HEK293 (cell line): ENCODE measurements at regions not wholly inside any gene's neighbourhood (a gene's known extent, or its start where the extent isn't known, plus 50 kb on each side); places are given as distances from the start of the nearest gene placed in this dataset.

ENCODE experiments used
- CTCF ChIA-PET: fragments of 350-600 bp; formaldehyde crosslinking; extraction: SDS; loops from one replicate; lab custom pipeline; 2021; ENCODE audit warnings: antibody characterized with exemption; lab: Yijun Ruan, JAX
- POLR2A ChIA-PET: fragments of 300-600 bp; formaldehyde crosslinking; extraction: SDS; loops from one replicate; lab custom pipeline; 2020; ENCODE audit warnings: antibody characterized with exemption, inconsistent platforms; lab: Yijun Ruan, JAX
- H3K27ac ChIP-seq: fragments of 200-500 bp; sonication (Bioruptor generic); 2 replicates; pipeline ENCODE4 v1.5.1; 2014; ENCODE audit warnings: low read depth, low read length, control low read depth, inconsistent platforms; ENCODE audit errors: extremely low read depth
- H3K36me3 ChIP-seq, 2 experiments: fragments of 200-500 bp in 1 of 2; sonication (Bioruptor generic) in 1 of 2; 1 replicate in 1 of 2; 2 replicates in 1 of 2; pipeline ENCODE4 v1.5.1; 2014 to 2017; ENCODE audit warnings: inconsistent platforms in 2 of 2, low read length in 2 of 2; ENCODE audit not compliant: control insufficient read depth in 2 of 2, insufficient read depth in 1 of 2
- H3K4me1 ChIP-seq: fragments of 200-500 bp; sonication (Bioruptor generic); 2 replicates; pipeline ENCODE4 v1.5.1; 2014; ENCODE audit warnings: mild to moderate bottlenecking, low read length, inconsistent platforms; ENCODE audit not compliant: control insufficient read depth, insufficient read depth
- H3K4me3 ChIP-seq: 2 replicates; pipeline ENCODE4 v1.5.1; 2011; ENCODE audit warnings: low read depth, mild to moderate bottlenecking, control low read depth, low read length, moderate library complexity
- H3K9me3 ChIP-seq: fragments of 200-500 bp; sonication (Bioruptor generic); 2 replicates; pipeline ENCODE4 v1.5.1; 2014; ENCODE audit warnings: low read depth, low read length, inconsistent platforms; ENCODE audit not compliant: control insufficient read depth, insufficient read depth
- ATF2 ChIP-seq: fragments of 450-650 bp; formaldehyde crosslinking; IDR thresholded peaks from 2 replicates; pipeline ENCODE4 v1.5.1; 2016; ENCODE audit warnings: missing biosample characterization, missing genetic modification characterization, low read depth
- EGR2 ChIP-seq: fragments of 450-650 bp; formaldehyde crosslinking; IDR thresholded peaks from 2 replicates; pipeline ENCODE4 v1.5.1; 2016; ENCODE audit warnings: low read depth, missing biosample characterization, missing genetic modification characterization
- OVOL3 ChIP-seq: fragments of 450-650 bp; formaldehyde crosslinking; IDR thresholded peaks from 2 replicates; pipeline ENCODE4 v1.5.1; 2016; ENCODE audit warnings: missing biosample characterization, missing genetic modification characterization
- PRDM6 ChIP-seq: fragments of 450-650 bp; formaldehyde crosslinking; IDR thresholded peaks from 2 replicates; pipeline ENCODE4 v1.5.1; 2017; ENCODE audit warnings: missing biosample characterization, missing genetic modification characterization
- SETDB1 ChIP-seq: IDR thresholded peaks from one replicate; pipeline ENCODE4 v1.6.1; 2017; ENCODE audit warnings: mild to moderate bottlenecking, low read length, moderate library complexity, mixed read lengths; ENCODE audit not compliant: insufficient read length
- TSHZ1 ChIP-seq: fragments of 450-650 bp; formaldehyde crosslinking; IDR thresholded peaks from 2 replicates; pipeline ENCODE4 v1.5.1; 2016; ENCODE audit warnings: missing biosample characterization, missing genetic modification characterization, borderline replicate concordance
- ZNF140 ChIP-seq: fragments of 450-650 bp; formaldehyde crosslinking; IDR thresholded peaks from 2 replicates; pipeline ENCODE4 v1.5.1; 2016; ENCODE audit warnings: missing biosample characterization, missing genetic modification characterization
- ZNF148 ChIP-seq: fragments of 450-650 bp; formaldehyde crosslinking; IDR thresholded peaks from 2 replicates; pipeline ENCODE4 v1.5.0; 2017; ENCODE audit warnings: missing biosample characterization, missing genetic modification characterization, borderline replicate concordance
- ZNF157 ChIP-seq: fragments of 450-650 bp; formaldehyde crosslinking; IDR thresholded peaks from 2 replicates; pipeline ENCODE4 v1.5.1; 2016; ENCODE audit warnings: missing biosample characterization, missing genetic modification characterization
- ZNF174 ChIP-seq: fragments of 450-650 bp; formaldehyde crosslinking; IDR thresholded peaks from 2 replicates; pipeline ENCODE4 v1.5.0; 2017; ENCODE audit warnings: missing biosample characterization, mild to moderate bottlenecking, missing genetic modification characterization
- ZNF248 ChIP-seq: fragments of 450-650 bp; formaldehyde crosslinking; IDR thresholded peaks from 2 replicates; pipeline ENCODE4 v1.5.1; 2017; ENCODE audit warnings: missing biosample characterization, missing genetic modification characterization
- ZNF274 ChIP-seq, 2 experiments: fragments of 200-500 bp in 1 of 2; fragments of 450-650 bp in 1 of 2; sonication (Bioruptor generic) in 1 of 2; formaldehyde crosslinking in 1 of 2; IDR thresholded peaks; 2 replicates each; pipeline versions ENCODE4 v1.5.1 to v1.6.1; 2014 to 2016; ENCODE audit warnings: borderline replicate concordance in 1 of 2, inconsistent platforms in 1 of 2, low read length in 1 of 2, missing biosample characterization in 1 of 2, missing genetic modification characterization in 1 of 2
- ZNF311 ChIP-seq: fragments of 450-650 bp; formaldehyde crosslinking; IDR thresholded peaks from 2 replicates; pipeline ENCODE4 v1.5.1; 2017; ENCODE audit warnings: missing biosample characterization, missing genetic modification characterization, borderline replicate concordance
- ZNF362 ChIP-seq: fragments of 450-650 bp; formaldehyde crosslinking; IDR thresholded peaks from 2 replicates; pipeline ENCODE4 v1.5.1; 2016; ENCODE audit warnings: missing biosample characterization, missing genetic modification characterization
- ZNF391 ChIP-seq: fragments of 450-650 bp; formaldehyde crosslinking; IDR thresholded peaks from 2 replicates; pipeline ENCODE4 v1.5.1; 2016; ENCODE audit warnings: low read depth, missing biosample characterization, missing genetic modification characterization, borderline replicate concordance
- ZNF600 ChIP-seq: fragments of 450-650 bp; formaldehyde crosslinking; IDR thresholded peaks from 2 replicates; pipeline ENCODE4 v1.5.1; 2016; ENCODE audit warnings: missing biosample characterization, missing genetic modification characterization
- ZNF707 ChIP-seq: fragments of 450-650 bp; formaldehyde crosslinking; IDR thresholded peaks from 2 replicates; pipeline ENCODE4 v1.5.1; 2016; ENCODE audit warnings: missing biosample characterization, missing genetic modification characterization
- ZNF791 ChIP-seq: fragments of 450-650 bp; formaldehyde crosslinking; IDR thresholded peaks from 2 replicates; pipeline ENCODE4 v1.5.1; 2016; ENCODE audit warnings: missing biosample characterization, missing genetic modification characterization
- ZSCAN5A ChIP-seq: fragments of 450-650 bp; formaldehyde crosslinking; IDR thresholded peaks from 2 replicates; pipeline ENCODE4 v1.5.1; 2016; ENCODE audit warnings: missing biosample characterization, missing genetic modification characterization

- no peak for TF ChIP-seq PRDM6
- no peak for TF ChIP-seq ZNF600 (tag by site-specific recombination)
- no peak for TF ChIP-seq ZNF274 (IDR thresholded peaks at IDR 0.05; ENCODE audit: low read length)
- TF ChIP-seq ZNF274 (tag by site-specific recombination; IDR thresholded peaks at IDR 0.05; ENCODE audit: borderline replicate concordance): no peak
- TF ChIP-seq ATF2 (tag by site-specific recombination): no peak
- no peak for TF ChIP-seq ZNF140 (tag by site-specific recombination)
These were observed 73.4 kb downstream of the PLXNA1 start (continued) for GRCh38 chr3:127056281-127056680.

GRCh38 chr3:127056976-127057375, 74.1 kb downstream of the PLXNA1 start:
- peak; percentile 46 for TF ChIP-seq SETDB1
- no peak for TF ChIP-seq ZNF157
- Histone ChIP-seq H3K4me1 (no peaks in the 10 kb centered on the region), H3K9me3 (no peaks in the 10 kb centered on the region), H3K36me3 (no peaks in the 10 kb centered on the region), H3K4me3 (no peak overlapping the region), H3K27ac (no peak overlapping the region)
- POLR2A ChIA-PET: no interaction called here
- CTCF ChIA-PET: interaction anchor here (0.5 to 0.6 kb wide), 2 partner anchors 23 to 301 kb away, joined by 3 read pairs; no protein-coding TSS in a partner anchor

- ChIA-PET POLR2A (no interaction called here), CTCF (no interaction called here)
- Histone ChIP-seq H3K4me1 (no peaks in the 10 kb centered on the region), H3K36me3 (no peaks in the 10 kb centered on the region), H3K9me3 (no peaks in the 10 kb centered on the region), H3K4me3 (no peak overlapping the region), H3K27ac (no peak overlapping the region)
- TF ChIP-seq ZNF148 (no peak), OVOL3 (tag by site-specific recombination) (no peak), TSHZ1 (tag by site-specific recombination) (no peak), ZNF174 (tag by site-specific recombination) (no peak), ZNF311 (tag by site-specific recombination) (no peak), ZSCAN5A (no peak), ZNF791 (tag by site-specific recombination) (no peak), ZNF391 (tag by site-specific recombination) (no peak), ZNF248 (tag by site-specific recombination) (no peak), EGR2 (tag by site-specific recombination) (no peak), ZNF707 (tag by site-specific recombination) (no peak), ZNF362 (tag by site-specific recombination) (no peak)
These were observed 76.2 kb downstream of the PLXNA1 start for GRCh38 chr3:127059072-127059471.
